Kidney (tissue), 13 donors: ENCODE measurements at regions not wholly inside any gene's neighbourhood (a gene's known extent, or its start where the extent isn't known, plus 50 kb on each side); places are given as distances from the start of the nearest gene placed in this dataset.
A peak's percentile ranks its signal among the peaks of the same experiment; 100 is the strongest.

Experiments used
- DNase-seq, 5 donors: peaks; one replicate each; pipeline ENCODE4 v3.0.0-alpha.2; 2013 to 2020
- FAIRE-seq: peaks from 2 replicates; lab custom pipeline; 2012; peaks lifted over from hg19 to GRCh38; lab: Jason Lieb, UNC
- H3K27ac ChIP-seq, 2 donors: one replicate each; pipeline ENCODE4 v1.7.0; 2013; ENCODE audit warnings: low read depth in 2 of 2, low read length in 2 of 2, inconsistent platforms in 1 of 2
- H3K27me3 ChIP-seq: one replicate; pipeline ENCODE4 v1.7.1; 2013; ENCODE audit warnings: low read length, inconsistent platforms; ENCODE audit not compliant: control insufficient read depth, insufficient read depth
- H3K36me3 ChIP-seq, 3 donors: one replicate each; pipeline versions ENCODE4 v1.7.0 to v1.7.1; 2013; ENCODE audit warnings: low read length in 3 of 3, control low read depth in 1 of 3, inconsistent platforms in 1 of 3; ENCODE audit not compliant: insufficient read depth in 3 of 3, control insufficient read depth in 2 of 3
- H3K4me1 ChIP-seq, 3 donors: one replicate each; pipeline versions ENCODE4 v1.7.0 to v1.7.1; 2013; ENCODE audit warnings: low read length in 3 of 3, inconsistent platforms in 1 of 3, low read depth in 1 of 3; ENCODE audit not compliant: control insufficient read depth in 2 of 3, insufficient read depth in 2 of 3
- H3K4me3 ChIP-seq, 3 donors: one replicate each; pipeline versions ENCODE4 v1.7.0 to v1.8.1; 2013; ENCODE audit warnings: low read length in 3 of 3, control low read depth in 1 of 3, inconsistent platforms in 1 of 3
- H3K9ac ChIP-seq, 3 donors: one replicate each; pipeline versions ENCODE4 v1.7.0 to v1.7.1; 2013; ENCODE audit warnings: low read length in 3 of 3, control low read depth in 1 of 3, inconsistent platforms in 1 of 3
- H3K9me3 ChIP-seq, 3 donors: one replicate each; pipeline versions ENCODE4 v1.7.0 to v1.7.1; 2013; ENCODE audit warnings: low read length in 3 of 3, control low read depth in 1 of 3, inconsistent platforms in 1 of 3; ENCODE audit not compliant: control insufficient read depth in 2 of 3, insufficient read depth in 1 of 3
- CTCF ChIP-seq: IDR thresholded peaks from 3 replicates; pipeline ENCODE4 v1.5.1; 2012; ENCODE audit warnings: mild to moderate bottlenecking, moderate library complexity, borderline replicate concordance; ENCODE audit not compliant: insufficient read depth; ENCODE audit errors: extremely low read depth
- intact Hi-C: fragments of 100-400 bp; cut with DNase I; formaldehyde crosslinking; loops from one replicate; pipeline ENCODE4 v1.11.1; 2022
- donor health status: control.
- donor health status: control.
- donor health status: control.
- donor health status: control.
- donor health status: control.
- donor health status: DM: yes; HTN: yes; CAD: no.
- donor health status: Normal renal cell carcinoma (clear cell type).

- Histone ChIP-seq H3K9me3 (no peaks in the 10 kb centered on the region), H3K27me3 (no peaks in the 10 kb centered on the region), H3K36me3 (peaks cover 0 to 2% (median 0%) of the 10 kb centered on the region in 3 donors), H3K4me1 (no peaks in the 10 kb centered on the region), H3K4me3 (no peak overlapping the region), H3K27ac (no peak overlapping the region), H3K9ac (no peak overlapping the region)
- no peak for DNase-seq
- intact Hi-C loops = no loop called here
- TF ChIP-seq CTCF = no peak
- FAIRE-seq = no peak
Observed at GRCh38 chr6:144767051-144767450, 481.9 kb downstream of the UTRN start.

- DNase-seq = no peak
- Histone ChIP-seq H3K9ac (no peak overlapping the region), H3K4me3 (no peak overlapping the region), H3K27ac (no peak overlapping the region), H3K36me3 (no peaks in the 10 kb centered on the region), H3K27me3 (no peaks in the 10 kb centered on the region), H3K9me3 (no peaks in the 10 kb centered on the region), H3K4me1 (no peaks in the 10 kb centered on the region)
- TF ChIP-seq CTCF = no peak
- intact Hi-C loops = no loop called here
- no peak for FAIRE-seq
Observed at GRCh38 chr6:144768551-144769075, 483.5 kb downstream of the UTRN start.

- no peak overlapping the region for H3K9ac ChIP-seq
- intact Hi-C loops = no loop called here
- peak in 2 of 5 donors; percentile 27 to 29 for DNase-seq
Observed at GRCh38 chr6:144769142-144769541, 484.0 kb downstream of the UTRN start.

More at GRCh38 chr6:144769142-144769541, 484.0 kb downstream of the UTRN start:
- H3K4me1 ChIP-seq = no peaks in the 10 kb centered on the region
- H3K27me3 ChIP-seq = no peaks in the 10 kb centered on the region
- H3K27ac ChIP-seq = no peak overlapping the region
- FAIRE-seq = no peak
- H3K9me3 ChIP-seq = no peaks in the 10 kb centered on the region
- H3K4me3 ChIP-seq = no peak overlapping the region
- H3K36me3 ChIP-seq = no peaks in the 10 kb centered on the region
- no peak for TF ChIP-seq CTCF
